Spleen (tissue), 11 donors: ENCODE measurements at regions not wholly inside any gene's neighbourhood (a gene's known extent, or its start where the extent isn't known, plus 50 kb on each side); places are given as distances from the start of the nearest gene placed in this dataset.
"Not testable (repeated sequence)": the region's sequence is repeated elsewhere in the genome, so short reads cannot be mapped to it uniquely, and the experiment has no call there.

Experiments
- DNase-seq: peaks from one replicate; pipeline ENCODE4 v3.0.0-alpha.2; 2020
- H3K27ac ChIP-seq, 8 donors: fragments of 200-600 bp; sonication (generic) in 7 of 8; 1 replicate in 4 of 8; 2 replicates in 4 of 8; pipeline versions ENCODE4 v1.5.0 to v1.8.0; 2016 to 2021; ENCODE audit warnings: inconsistent platforms in 4 of 8, mild to moderate bottlenecking in 4 of 8, moderate library complexity in 1 of 8
- H3K27me3 ChIP-seq, 7 donors: fragments of 200-600 bp; sonication (generic) in 6 of 7; replicated peaks in 1 of 7; 1 replicate in 4 of 7; 2 replicates in 3 of 7; pipeline versions ENCODE4 v1.5.0 to v1.8.0; 2016 to 2021; ENCODE audit warnings: inconsistent platforms in 3 of 7, mild to moderate bottlenecking in 1 of 7
- H3K36me3 ChIP-seq, 6 donors: fragments of 200-600 bp; sonication (generic) in 5 of 6; 1 replicate in 4 of 6; 2 replicates in 2 of 6; pipeline versions ENCODE4 v1.5.0 to v1.8.0; 2016 to 2021; ENCODE audit warnings: inconsistent platforms in 2 of 6
- H3K4me1 ChIP-seq, 6 donors: fragments of 200-600 bp; sonication (generic) in 5 of 6; 1 replicate in 3 of 6; 2 replicates in 3 of 6; pipeline versions ENCODE4 v1.5.0 to v1.8.0; 2016 to 2021; ENCODE audit warnings: inconsistent platforms in 3 of 6
- H3K4me3 ChIP-seq, 8 donors: fragments of 200-600 bp; sonication (generic) in 7 of 8; 1 replicate in 4 of 8; 2 replicates in 4 of 8; pipeline versions ENCODE4 v1.5.0 to v1.8.0; 2016 to 2021; ENCODE audit warnings: inconsistent platforms in 4 of 8, mild to moderate bottlenecking in 4 of 8, moderate library complexity in 2 of 8
- H3K9me3 ChIP-seq, 8 donors: fragments of 200-600 bp; sonication (generic) in 7 of 8; 1 replicate in 4 of 8; 2 replicates in 4 of 8; pipeline versions ENCODE4 v1.5.0 to v1.8.0; 2016 to 2021; ENCODE audit warnings: inconsistent platforms in 4 of 8
- CTCF ChIP-seq, 11 experiments: fragments of 200-600 bp in 7 of 11; fragments of 450-650 bp in 4 of 11; sonication (generic) in 4 of 11; IDR thresholded peaks in 8 of 11; conservative IDR thresholded peaks in 3 of 11; 1 replicate in 7 of 11; 2 replicates in 4 of 11; pipeline versions ENCODE4 v1.4.0 to v1.8.0; 2016 to 2021; ENCODE audit warnings: antibody characterized with exemption in 11 of 11, inconsistent platforms in 4 of 11, mild to moderate bottlenecking in 1 of 11
- POLR2A ChIP-seq, 3 donors: fragments of 450-650 bp; IDR thresholded peaks; one replicate each; pipeline ENCODE4 v1.5.1; 2017; ENCODE audit warnings: antibody characterized with exemption in 3 of 3, mild to moderate bottlenecking in 1 of 3
- POLR2AphosphoS5 ChIP-seq, 3 donors: sonication (generic); formaldehyde crosslinking; IDR thresholded peaks; one replicate each; pipeline ENCODE4 v1.5.1; 2017; ENCODE audit warnings: antibody characterized with exemption in 3 of 3
- WGBS, 5 donors: extraction: QIAGEN DNeasy Blood & Tissue Kit in 3 of 5; methylation state at CpG; one replicate each; pipeline versions ENCODE4 v1.1.5 to v1.1.7; 2013 to 2018; 5-methylcytosine and 5-hydroxymethylcytosine counted together
- intact Hi-C: fragments of 100-400 bp; cut with DNase I; formaldehyde crosslinking; loops from one replicate; pipeline ENCODE4 v1.15.0; 2023; ENCODE audit warnings: low total_unique reads
- donor health status: healthy with polysubstance abuse.
- donor health status: DM: no; HTN: no; CAD: no; lungs with moderate emphysema.
- donor health status: DM: no; HTN: no; CAD: no.
- donor health status: Bipolar disorder and iron deficiency.
- donor health status: healthy.
- donor health status: DM: no; HTN: no; CAD: no.
- donor health status: DM: yes; HTN: yes; CAD: no.

- H3K27me3 ChIP-seq, H3K4me1 ChIP-seq, DNase-seq, H3K9me3 ChIP-seq, intact Hi-C loops, H3K27ac ChIP-seq, H3K36me3 ChIP-seq, H3K4me3 ChIP-seq: not testable (repeated sequence)
- WGBS, 5 donors: 68 to 84% (median 74%) methylated on average over 2 of the region's 2 CpGs
These were observed 110.6 kb downstream of the RPIA start for GRCh38 chr2:88802026-88802425.

- no peak for DNase-seq
- Histone ChIP-seq H3K27ac (no peak overlapping the region), H3K36me3 (no peaks in the 10 kb centered on the region), H3K4me1 (peaks cover 0 to 9% (median 0%) of the 10 kb centered on the region in 6 donors), H3K27me3 (peaks cover 0 to 3% (median 0%) of the 10 kb centered on the region in 7 donors), H3K4me3 (no peak overlapping the region), H3K9me3 (no peaks in the 10 kb centered on the region)
- TF ChIP-seq CTCF (IDR thresholded peaks at IDR 0.05 in 8 of 11, conservative IDR thresholded peaks at IDR 0.05 in 3 of 11) (no peak), POLR2A (IDR thresholded peaks at IDR 0.05) (no peak), POLR2AphosphoS5 (IDR thresholded peaks at IDR 0.05) (no peak)
- WGBS, 5 donors: 78 to 98% (median 91%) methylated on average over 5 of the region's 5 CpGs
- intact Hi-C loops: no loop called here
These were observed 115.9 kb downstream of the RPIA start for GRCh38 chr2:88807237-88807962.

GRCh38 chr2:88808083-88808482 is 116.6 kb downstream of the RPIA start:
- 70 to 92% (median 78%) methylated on average over 3 of the region's 3 CpGs for WGBS, 5 donors
- Histone ChIP-seq H3K36me3 (no peaks in the 10 kb centered on the region), H3K4me3 (no peak overlapping the region), H3K27me3 (peaks cover 0 to 3% (median 0%) of the 10 kb centered on the region in 7 donors), H3K4me1 (peaks cover 0 to 9% (median 0%) of the 10 kb centered on the region in 6 donors), H3K27ac (no peak overlapping the region), H3K9me3 (no peaks in the 10 kb centered on the region)
- intact Hi-C loops: no loop called here
- no peak for DNase-seq
- no peak for TF ChIP-seq POLR2A (IDR thresholded peaks at IDR 0.05)
- no peak for TF ChIP-seq CTCF (IDR thresholded peaks at IDR 0.05 in 8 of 11, conservative IDR thresholded peaks at IDR 0.05 in 3 of 11)
- TF ChIP-seq POLR2AphosphoS5 (IDR thresholded peaks at IDR 0.05): no peak

- H3K27ac ChIP-seq: no peak overlapping the region
- no peak for DNase-seq
- H3K27me3 ChIP-seq: peaks cover 0 to 3% (median 0%) of the 10 kb centered on the region in 7 donors
- peaks cover 0 to under 1% (median 0%) of the 10 kb centered on the region in 8 donors for H3K9me3 ChIP-seq
- WGBS, 5 donors: 42 to 88% (median 74%) methylated on average over 1 of the region's 1 CpG
- intact Hi-C loops: no loop called here
- peaks cover 0 to 9% (median 0%) of the 10 kb centered on the region in 6 donors for H3K4me1 ChIP-seq
- H3K36me3 ChIP-seq: no peaks in the 10 kb centered on the region
- no peak for TF ChIP-seq CTCF (IDR thresholded peaks at IDR 0.05 in 8 of 11, conservative IDR thresholded peaks at IDR 0.05 in 3 of 11)
- TF ChIP-seq POLR2AphosphoS5 (IDR thresholded peaks at IDR 0.05): no peak
- TF ChIP-seq POLR2A (IDR thresholded peaks at IDR 0.05): no peak
- H3K4me3 ChIP-seq: no peak overlapping the region
These were observed 117.2 kb downstream of the RPIA start for GRCh38 chr2:88808652-88809051.
